Panc1 (cell line): ENCODE measurements at regions not wholly inside any gene's neighbourhood (a gene's known extent, or its start where the extent isn't known, plus 50 kb on each side); places are given as distances from the start of the nearest gene placed in this dataset.

Source experiments
- POLR2AphosphoS5 ChIP-seq: IDR thresholded peaks from 2 replicates; pipeline ENCODE4 v1.6.1; 2012; ENCODE audit warnings: mild to moderate bottlenecking, low read depth, low read length, moderate library complexity
- TF ChIP-seq, protein P1 (sequence below): fragments of 450-650 bp; IDR thresholded peaks from 2 replicates; pipeline ENCODE4 v1.5.1; 2017; ENCODE audit warnings: mild to moderate bottlenecking

DNA sequence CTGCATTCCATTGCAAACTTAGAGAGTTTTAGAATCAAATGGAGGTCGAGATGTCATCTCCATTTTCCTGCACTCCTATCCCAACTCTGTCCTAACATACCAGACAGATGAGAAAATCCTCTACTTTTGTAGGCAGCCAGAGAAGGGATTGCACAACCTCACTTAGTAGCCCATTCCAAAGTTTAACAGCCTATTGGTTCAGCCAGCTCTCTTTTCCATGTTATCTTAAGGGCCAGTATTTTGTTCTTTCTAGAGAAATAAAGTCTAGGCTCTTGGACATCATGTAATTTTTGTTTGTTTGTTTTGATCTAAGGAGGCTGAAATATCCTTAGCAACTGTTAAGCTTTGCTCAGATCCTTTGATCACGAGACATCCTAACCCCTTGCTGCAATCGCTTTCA is 173.0 kb downstream of the COX18 start:
- TF ChIP-seq POLR2AphosphoS5: no peak
- TF ChIP-seq, protein P1, sequence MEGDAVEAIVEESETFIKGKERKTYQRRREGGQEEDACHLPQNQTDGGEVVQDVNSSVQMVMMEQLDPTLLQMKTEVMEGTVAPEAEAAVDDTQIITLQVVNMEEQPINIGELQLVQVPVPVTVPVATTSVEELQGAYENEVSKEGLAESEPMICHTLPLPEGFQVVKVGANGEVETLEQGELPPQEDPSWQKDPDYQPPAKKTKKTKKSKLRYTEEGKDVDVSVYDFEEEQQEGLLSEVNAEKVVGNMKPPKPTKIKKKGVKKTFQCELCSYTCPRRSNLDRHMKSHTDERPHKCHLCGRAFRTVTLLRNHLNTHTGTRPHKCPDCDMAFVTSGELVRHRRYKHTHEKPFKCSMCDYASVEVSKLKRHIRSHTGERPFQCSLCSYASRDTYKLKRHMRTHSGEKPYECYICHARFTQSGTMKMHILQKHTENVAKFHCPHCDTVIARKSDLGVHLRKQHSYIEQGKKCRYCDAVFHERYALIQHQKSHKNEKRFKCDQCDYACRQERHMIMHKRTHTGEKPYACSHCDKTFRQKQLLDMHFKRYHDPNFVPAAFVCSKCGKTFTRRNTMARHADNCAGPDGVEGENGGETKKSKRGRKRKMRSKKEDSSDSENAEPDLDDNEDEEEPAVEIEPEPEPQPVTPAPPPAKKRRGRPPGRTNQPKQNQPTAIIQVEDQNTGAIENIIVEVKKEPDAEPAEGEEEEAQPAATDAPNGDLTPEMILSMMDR: no peak
